Stimulated activated CD4-positive, alpha-beta T cell treated with anti-CD3 and anti-CD28 coated beads, Interleukin-4, amount 100 ng/mL, for 4 hours (primary cell): ENCODE measurements at regions not wholly inside any gene's neighbourhood (a gene's known extent, or its start where the extent isn't known, plus 50 kb on each side); places are given as distances from the start of the nearest gene placed in this dataset.
"Not testable (repeated sequence)": the region's sequence is repeated elsewhere in the genome, so short reads cannot be mapped to it uniquely, and the experiment has no call there.

Experiments
- DNase-seq, 2 experiments: peaks; one replicate each; pipeline ENCODE4 v3.0.0-alpha.2; 2020

- DNase-seq, result no peak
Observed at GRCh38 chr14:41280745-41281144, 325.9 kb upstream of the LRFN5 start.

GRCh38 chr14:41277450-41277849 lies 329.2 kb upstream of the LRFN5 start:
- DNase-seq, result no peak

GRCh38 chr14:41257476-41257875 lies 349.2 kb upstream of the LRFN5 start:
- DNase-seq, result no peak

- no peak for DNase-seq
Observed at GRCh38 chr14:41235466-41235865, 371.2 kb upstream of the LRFN5 start.

- DNase-seq, result no peak
Observed at GRCh38 chr14:41230683-41231082, 376.0 kb upstream of the LRFN5 start.

- no peak for DNase-seq
Observed at GRCh38 chr14:41229824-41230223, 376.9 kb upstream of the LRFN5 start.

GRCh38 chr14:41225433-41225832 lies 381.2 kb upstream of the LRFN5 start:
- DNase-seq, result no peak

GRCh38 chr14:41222581-41222980 lies 384.1 kb upstream of the LRFN5 start:
- no peak for DNase-seq

- DNase-seq, result not testable (repeated sequence)
Observed at GRCh38 chr14:41214978-41215377, 391.7 kb upstream of the LRFN5 start.

- DNase-seq, result no peak
Observed at GRCh38 chr14:41201696-41202095, 405.0 kb upstream of the LRFN5 start.

- no peak for DNase-seq
Observed at GRCh38 chr14:41187868-41188267, 418.8 kb upstream of the LRFN5 start.

- DNase-seq, result no peak
Observed at GRCh38 chr14:41171045-41171444, 435.6 kb upstream of the LRFN5 start.

- no peak for DNase-seq
Observed at GRCh38 chr14:41167040-41167439, 439.6 kb upstream of the LRFN5 start.

- DNase-seq, result no peak
Observed at GRCh38 chr14:41154143-41154807, 452.4 kb upstream of the LRFN5 start.

GRCh38 chr14:41146391-41146790 lies 460.3 kb upstream of the LRFN5 start:
- DNase-seq, result no peak

- no peak for DNase-seq
Observed at GRCh38 chr14:41144370-41144769, 462.3 kb upstream of the LRFN5 start.

- DNase-seq, result no peak
Observed at GRCh38 chr14:41137741-41138140, 468.9 kb upstream of the LRFN5 start.

GRCh38 chr14:41130274-41130673 lies 476.4 kb upstream of the LRFN5 start:
- DNase-seq, result no peak

GRCh38 chr14:41120402-41120801 lies 486.3 kb upstream of the LRFN5 start:
- DNase-seq, result no peak

- DNase-seq, result no peak
Observed at GRCh38 chr14:41096131-41096530, 510.5 kb upstream of the LRFN5 start.

- no peak for DNase-seq
Observed at GRCh38 chr14:41087056-41087455, 519.6 kb upstream of the LRFN5 start.

GRCh38 chr14:41073544-41073943 lies 533.1 kb upstream of the LRFN5 start:
- no peak for DNase-seq

- no peak for DNase-seq
Observed at GRCh38 chr14:41072776-41073175, 533.9 kb upstream of the LRFN5 start.

- no peak for DNase-seq
Observed at GRCh38 chr14:41071351-41071750, 535.3 kb upstream of the LRFN5 start.

GRCh38 chr14:41062826-41063225 lies 543.9 kb upstream of the LRFN5 start:
- no peak for DNase-seq

- no peak for DNase-seq
Observed at GRCh38 chr14:41055589-41055988, 551.1 kb upstream of the LRFN5 start.
